HG03039 (cell line): ENCODE measurements at regions not wholly inside any gene's neighbourhood (a gene's known extent, or its start where the extent isn't known, plus 50 kb on each side); places are given as distances from the start of the nearest gene placed in this dataset.
"Not testable (repeated sequence)": the region's sequence is repeated elsewhere in the genome, so short reads cannot be mapped to it uniquely, and the experiment has no call there.

Source experiments
- ATAC-seq: cut with Tn5 transposase; IDR thresholded peaks from one replicate; pipeline ENCODE4 v1.9.1; 2021; ENCODE audit warnings: mild to moderate bottlenecking, moderate library complexity; ENCODE audit not compliant: unreplicated experiment

GRCh38 chr14:50018201-50018932 is 98.0 kb downstream of the VCPKMT start:
- ATAC-seq, result no peak

- no peak for ATAC-seq
These were observed 97.5 kb downstream of the VCPKMT start for GRCh38 chr14:50018933-50019210.

- no peak for ATAC-seq
These were observed 96.2 kb downstream of the VCPKMT start for GRCh38 chr14:50020184-50020583.

GRCh38 chr14:50020799-50021198 is 95.6 kb downstream of the VCPKMT start:
- ATAC-seq, result no peak

GRCh38 chr14:50021261-50022031 is 94.9 kb downstream of the VCPKMT start:
- ATAC-seq, result no peak

GRCh38 chr14:50022661-50023060 is 93.7 kb downstream of the VCPKMT start:
- no peak for ATAC-seq

- no peak for ATAC-seq
These were observed 92.5 kb downstream of the VCPKMT start for GRCh38 chr14:50023671-50024490.

- no peak for ATAC-seq
These were observed 91.3 kb downstream of the VCPKMT start for GRCh38 chr14:50025073-50025472.

GRCh38 chr14:50025776-50026175 is 90.6 kb downstream of the VCPKMT start:
- ATAC-seq, result no peak

- ATAC-seq, result no peak
These were observed 90.0 kb downstream of the VCPKMT start for GRCh38 chr14:50026396-50026795.

- ATAC-seq, result no peak
These were observed 88.6 kb downstream of the VCPKMT start for GRCh38 chr14:50027816-50028215.

- no peak for ATAC-seq
These were observed 87.9 kb downstream of the VCPKMT start for GRCh38 chr14:50028458-50028857.

GRCh38 chr14:50030036-50030435 is 86.3 kb downstream of the VCPKMT start:
- ATAC-seq, result no peak

GRCh38 chr14:50030911-50031310 is 85.5 kb downstream of the VCPKMT start:
- not testable (repeated sequence) for ATAC-seq

GRCh38 chr14:50031602-50032313 is 84.6 kb downstream of the VCPKMT start:
- no peak for ATAC-seq

GRCh38 chr14:50032462-50033167 is 83.8 kb downstream of the VCPKMT start:
- not testable (repeated sequence) for ATAC-seq

GRCh38 chr14:50035214-50035613 is 81.2 kb downstream of the VCPKMT start:
- ATAC-seq, result no peak

GRCh38 chr14:50036211-50036610 is 80.2 kb downstream of the VCPKMT start:
- ATAC-seq, result no peak

GRCh38 chr14:50036637-50037036 is 79.7 kb downstream of the VCPKMT start:
- ATAC-seq, result no peak

GRCh38 chr14:50037240-50037639 is 79.1 kb downstream of the VCPKMT start:
- no peak for ATAC-seq
